Thyroid gland (tissue), 4 donors: ENCODE measurements at regions not wholly inside any gene's neighbourhood (a gene's known extent, or its start where the extent isn't known, plus 50 kb on each side); places are given as distances from the start of the nearest gene placed in this dataset.

ENCODE experiments used
- DNase-seq, 2 donors: peaks; one replicate each; pipeline ENCODE4 v3.0.0-alpha.2; 2019
- H3K27ac ChIP-seq, 3 donors: fragments of 200-600 bp; sonication (generic); 1 replicate in 2 of 3; 2 replicates in 1 of 3; pipeline ENCODE4 v1.5.1; 2016 to 2019; ENCODE audit warnings: mild to moderate bottlenecking in 1 of 3, moderate library complexity in 1 of 3
- H3K27me3 ChIP-seq: fragments of 200-600 bp; sonication (generic); one replicate; pipeline ENCODE4 v1.5.1; 2019
- H3K36me3 ChIP-seq, 2 donors: fragments of 200-600 bp; sonication (generic); one replicate each; pipeline ENCODE4 v1.5.1; 2016 to 2019
- H3K4me1 ChIP-seq, 2 donors: fragments of 200-600 bp; sonication (generic); one replicate each; pipeline ENCODE4 v1.5.1; 2017 to 2019
- H3K4me3 ChIP-seq, 3 donors: fragments of 200-600 bp; sonication (generic); replicated peaks in 1 of 3; 1 replicate in 2 of 3; 2 replicates in 1 of 3; pipeline ENCODE4 v1.5.1; 2016; ENCODE audit warnings: mild to moderate bottlenecking in 1 of 3
- H3K9me3 ChIP-seq: fragments of 200-600 bp; sonication (generic); one replicate; pipeline ENCODE4 v1.5.1; 2017
- CTCF ChIP-seq, 6 experiments: fragments of 200-600 bp in 3 of 6; fragments of 450-650 bp in 3 of 6; sonication (generic) in 3 of 6; IDR thresholded peaks; one replicate each; pipeline ENCODE4 v1.5.1; 2016 to 2019; ENCODE audit warnings: antibody characterized with exemption in 6 of 6, mild to moderate bottlenecking in 2 of 6, inconsistent platforms in 1 of 6, moderate library complexity in 1 of 6
- POLR2A ChIP-seq, 2 donors: fragments of 450-650 bp; IDR thresholded peaks; one replicate each; pipeline ENCODE4 v1.6.1; 2017; ENCODE audit warnings: antibody characterized with exemption in 2 of 2, mild to moderate bottlenecking in 2 of 2, moderate library complexity in 1 of 2
- WGBS, 2 donors: methylation state at CpG; one replicate each; pipeline ENCODE4 v1.1.5; 2017; 5-methylcytosine and 5-hydroxymethylcytosine counted together
- intact Hi-C: fragments of 100-400 bp; cut with DNase I; formaldehyde crosslinking; loops from one replicate; pipeline ENCODE4 v1.15.1; 2023

- no peak for TF ChIP-seq POLR2A (IDR thresholded peaks at IDR 0.05)
- no peak for TF ChIP-seq CTCF (IDR thresholded peaks at IDR 0.05)
- intact Hi-C loops: no loop called here
Observed at GRCh38 chr17:55575058-55575636, 63.9 kb upstream of the SMIM36 start.

GRCh38 chr17:55572599-55572998 lies 61.3 kb upstream of the SMIM36 start:
- no peaks in the 10 kb centered on the region for H3K36me3 ChIP-seq
- H3K4me3 ChIP-seq: no peak overlapping the region
- no peaks in the 10 kb centered on the region for H3K9me3 ChIP-seq
- no peak for TF ChIP-seq CTCF (IDR thresholded peaks at IDR 0.05)
- no peak overlapping the region for H3K27ac ChIP-seq
- WGBS, 2 donors: 90 to 94% methylated on average over 2 of the region's 2 CpGs
- intact Hi-C loops: no loop called here
- H3K27me3 ChIP-seq: no peaks in the 10 kb centered on the region
- peaks cover 6 to 11% of the 10 kb centered on the region in 2 donors for H3K4me1 ChIP-seq
- no peak for DNase-seq

More at GRCh38 chr17:55575058-55575636, 63.9 kb upstream of the SMIM36 start:
- 97 to 98% methylated on average over 4 of the region's 4 CpGs for WGBS, 2 donors
- no peak for DNase-seq
- H3K4me3 ChIP-seq: no peak overlapping the region
- H3K36me3 ChIP-seq: no peaks in the 10 kb centered on the region
- H3K4me1 ChIP-seq: peaks cover 0 to 5% of the 10 kb centered on the region in 2 donors
- H3K27me3 ChIP-seq: no peaks in the 10 kb centered on the region
- H3K27ac ChIP-seq: no peak overlapping the region
- H3K9me3 ChIP-seq: no peaks in the 10 kb centered on the region

- TF ChIP-seq POLR2A (IDR thresholded peaks at IDR 0.05): no peak
- H3K4me3 ChIP-seq: no peak overlapping the region
- intact Hi-C loops: no loop called here
- WGBS, 2 donors: 97 to 99% methylated on average over 4 of the region's 4 CpGs
- H3K4me1 ChIP-seq: peaks cover 11 to 16% of the 10 kb centered on the region in 2 donors
- no peak for DNase-seq
- H3K36me3 ChIP-seq: no peaks in the 10 kb centered on the region
- no peaks in the 10 kb centered on the region for H3K27me3 ChIP-seq
- no peak overlapping the region for H3K27ac ChIP-seq
- H3K9me3 ChIP-seq: no peaks in the 10 kb centered on the region
Observed at GRCh38 chr17:55572139-55572538, 60.9 kb upstream of the SMIM36 start.

GRCh38 chr17:55571095-55571494 lies 59.8 kb upstream of the SMIM36 start:
- 93 to 99% methylated on average over 2 of the region's 2 CpGs for WGBS, 2 donors
- Histone ChIP-seq H3K36me3 (no peaks in the 10 kb centered on the region), H3K27me3 (no peaks in the 10 kb centered on the region), H3K9me3 (no peaks in the 10 kb centered on the region), H3K27ac (no peak overlapping the region), H3K4me1 (peaks cover 13 to 16% of the 10 kb centered on the region in 2 donors), H3K4me3 (no peak overlapping the region)
- no peak for DNase-seq
- no peak for TF ChIP-seq POLR2A (IDR thresholded peaks at IDR 0.05)
- TF ChIP-seq CTCF (IDR thresholded peaks at IDR 0.05): no peak
- intact Hi-C loops: no loop called here

GRCh38 chr17:55570391-55570790 lies 59.1 kb upstream of the SMIM36 start:
- Histone ChIP-seq H3K9me3 (no peaks in the 10 kb centered on the region), H3K27me3 (no peaks in the 10 kb centered on the region), H3K4me3 (no peak overlapping the region), H3K4me1 (peaks cover 19 to 20% of the 10 kb centered on the region in 2 donors), H3K36me3 (no peaks in the 10 kb centered on the region), H3K27ac (no peak overlapping the region)
- WGBS, 2 donors: 94 to 98% methylated on average over 6 of the region's 6 CpGs
- no peak for TF ChIP-seq CTCF (IDR thresholded peaks at IDR 0.05)
- TF ChIP-seq POLR2A (IDR thresholded peaks at IDR 0.05): no peak
- intact Hi-C loops: no loop called here
- no peak for DNase-seq
